IMR-90 (cell line): ENCODE measurements at regions not wholly inside any gene's neighbourhood (a gene's known extent, or its start where the extent isn't known, plus 50 kb on each side); places are given as distances from the start of the nearest gene placed in this dataset.
A peak's percentile ranks its signal among the peaks of the same experiment; 100 is the strongest.

ENCODE experiments used
- ATAC-seq: fragments of 200-7000 bp; cut with Tn5 transposase; 2 replicates; pipeline ENCODE4 v1.9.1; 2020; ENCODE audit warnings: low read depth, mild to moderate bottlenecking, moderate library complexity
- BruUV-seq: library from RNA; stranded (reverse); fragments of 400-500 nt; replicated peaks from 2 replicates; lab custom pipeline; 2021; lab: Mats Ljungman, UMichigan
- CTCF ChIA-PET: fragments of 300-600 bp; formaldehyde crosslinking; extraction: SDS; loops from one replicate; lab custom pipeline; 2021; ENCODE audit warnings: antibody characterized with exemption; lab: Yijun Ruan, JAX
- POLR2A ChIA-PET: fragments of 300-600 bp; sonication (Branson Sonifier 250); formaldehyde crosslinking; loops from one replicate; lab custom pipeline; 2022; ENCODE audit warnings: antibody characterized with exemption; ENCODE audit not compliant: unreplicated experiment; lab: Charles Lee
- DNase-seq: peaks from one replicate; pipeline ENCODE4 v3.0.0; 2013
- H2AFZ ChIP-seq: replicated peaks from 2 replicates; pipeline ENCODE3; 2013; ENCODE audit warnings: low read length, mild to moderate bottlenecking; ENCODE audit not compliant: poor library complexity
- H2AK5ac ChIP-seq: 2 replicates; pipeline ENCODE4 v1.6.1; 2013; ENCODE audit warnings: low read depth, low read length, inconsistent platforms
- H2AK9ac ChIP-seq: replicated peaks from 2 replicates; pipeline ENCODE3; 2013; ENCODE audit warnings: mild to moderate bottlenecking, low read depth, low read length, moderate library complexity; ENCODE audit not compliant: poor library complexity
- H2BK120ac ChIP-seq: 2 replicates; pipeline ENCODE4 v1.6.1; 2013; ENCODE audit warnings: low read depth, low read length, inconsistent platforms
- H2BK15ac ChIP-seq: 3 replicates; pipeline ENCODE4 v1.6.1; 2013; ENCODE audit warnings: low read depth, low read length, inconsistent platforms
- H2BK20ac ChIP-seq: 2 replicates; pipeline ENCODE4 v1.6.1; 2013; ENCODE audit warnings: low read depth, mild to moderate bottlenecking, inconsistent platforms, low read length, moderate library complexity
- H2BK5ac ChIP-seq: 2 replicates; pipeline ENCODE4 v1.6.1; 2013; ENCODE audit warnings: mild to moderate bottlenecking, low read depth, low read length, inconsistent platforms; ENCODE audit not compliant: poor library complexity, severe bottlenecking
- H3K14ac ChIP-seq: replicated peaks from 2 replicates; pipeline ENCODE4 v1.6.1; 2013; ENCODE audit warnings: low read depth, low read length, inconsistent platforms
- H3K18ac ChIP-seq: 2 replicates; pipeline ENCODE4 v1.6.1; 2013; ENCODE audit warnings: low read depth, low read length, control low read depth
- H3K23ac ChIP-seq: 2 replicates; pipeline ENCODE4 v1.6.1; 2013; ENCODE audit warnings: low read depth, low read length, inconsistent platforms
- H3K27ac ChIP-seq: 2 replicates; pipeline ENCODE4 v1.5.1; 2013; ENCODE audit warnings: mild to moderate bottlenecking, control low read depth, low read length; ENCODE audit not compliant: insufficient read depth
- H3K27me3 ChIP-seq: 2 replicates; pipeline ENCODE4 v1.6.1; 2013; ENCODE audit warnings: low read length; ENCODE audit not compliant: control insufficient read depth, insufficient read depth
- H3K36me3 ChIP-seq: 2 replicates; pipeline ENCODE4 v1.6.1; 2013; ENCODE audit warnings: low read length, mixed read lengths; ENCODE audit not compliant: control insufficient read depth, insufficient read depth
- H3K4ac ChIP-seq: 2 replicates; pipeline ENCODE4 v1.6.1; 2013; ENCODE audit warnings: low read depth, low read length, inconsistent platforms
- H3K4me1 ChIP-seq: 2 replicates; pipeline ENCODE4 v1.6.1; 2013; ENCODE audit warnings: low read length, mixed read lengths; ENCODE audit not compliant: control insufficient read depth, insufficient read depth
- H3K4me2 ChIP-seq: 2 replicates; pipeline ENCODE4 v1.6.1; 2013; ENCODE audit warnings: low read depth, mild to moderate bottlenecking, control low read depth, low read length, moderate library complexity
- H3K4me3 ChIP-seq: 2 replicates; pipeline ENCODE4 v1.5.1; 2013; ENCODE audit warnings: low read depth, mild to moderate bottlenecking, control low read depth, low read length, moderate library complexity; ENCODE audit not compliant: insufficient read depth
- H3K56ac ChIP-seq: 2 replicates; pipeline ENCODE4 v1.6.1; 2013; ENCODE audit warnings: low read length, inconsistent platforms; ENCODE audit not compliant: insufficient read depth; ENCODE audit errors: extremely low read depth
- H3K79me1 ChIP-seq, 2 experiments: 2 replicates each; pipeline ENCODE4 v1.6.1; 2013; ENCODE audit warnings: low read length in 2 of 2, inconsistent platforms in 1 of 2, low read depth in 1 of 2
- H3K9ac ChIP-seq: 2 replicates; pipeline ENCODE4 v1.6.1; 2013; ENCODE audit warnings: low read depth, low read length, control low read depth
- H3K9me1 ChIP-seq: 2 replicates; pipeline ENCODE4 v1.6.1; 2013; ENCODE audit warnings: low read length, inconsistent platforms; ENCODE audit not compliant: insufficient read depth
- H3K9me3 ChIP-seq: 2 replicates; pipeline ENCODE4 v1.6.1; 2013; ENCODE audit warnings: low read length; ENCODE audit not compliant: control insufficient read depth, insufficient read depth
- H4K20me1 ChIP-seq: 2 replicates; pipeline ENCODE4 v1.6.1; 2013; ENCODE audit warnings: low read length, inconsistent platforms; ENCODE audit not compliant: insufficient read depth
- H4K5ac ChIP-seq: 2 replicates; pipeline ENCODE4 v1.6.1; 2013; ENCODE audit warnings: mild to moderate bottlenecking, low read depth, low read length, control low read depth
- H4K8ac ChIP-seq, 2 experiments: 2 replicates each; pipeline ENCODE4 v1.6.1; 2013; ENCODE audit warnings: low read depth in 2 of 2, low read length in 2 of 2, control low read depth in 1 of 2, inconsistent platforms in 1 of 2
- H4K91ac ChIP-seq: 2 replicates; pipeline ENCODE4 v1.6.1; 2013; ENCODE audit warnings: low read depth, low read length, inconsistent platforms; ENCODE audit not compliant: insufficient read depth
- BHLHE40 ChIP-seq: fragments of 150-350 bp; IDR thresholded peaks from 2 replicates; pipeline ENCODE4 v1.6.1; 2016; ENCODE audit warnings: mild to moderate bottlenecking, low read depth, low read length
- CHD1 ChIP-seq: IDR thresholded peaks from 2 replicates; pipeline ENCODE4 v1.6.1; 2012; ENCODE audit warnings: low read depth, low read length, improper control_type of control experiment
- MAZ ChIP-seq: IDR thresholded peaks from 2 replicates; pipeline ENCODE4 v1.6.1; 2012; ENCODE audit warnings: low read depth, mild to moderate bottlenecking, low read length, improper control_type of control experiment, moderate library complexity, borderline replicate concordance
- POLR2A ChIP-seq: IDR thresholded peaks from 2 replicates; pipeline ENCODE4 v1.6.1; 2012; ENCODE audit warnings: mild to moderate bottlenecking, low read depth, low read length
- WGBS, 2 experiments: methylation state at CpG; one replicate each; pipeline versions ENCODE4 v1.1.5 to v1.1.7; 2013; ENCODE audit warnings: missing lambda C conversion rate in 2 of 2; ENCODE audit not compliant: insufficient read length in 1 of 2; ENCODE audit errors: extremely low coverage in 2 of 2; 5-methylcytosine and 5-hydroxymethylcytosine counted together
- dilution Hi-C: fragments of 300-500 bp; cut with HindIII; formaldehyde crosslinking; loops from one replicate; pipeline ENCODE4 v1.14.3; 2018; ENCODE audit warnings: low sequenced_read_pairs; ENCODE audit not compliant: unreplicated experiment
- in situ Hi-C: fragments of 300-500 bp; cut with MboI; formaldehyde crosslinking; loops from 3 replicates; pipeline ENCODE4 v1.14.3; 2019; ENCODE audit warnings: low sequenced_read_pairs, inconsistent platforms, mixed read lengths
- intact Hi-C: fragments of 100-400 bp; cut with micrococcal nuclease; formaldehyde crosslinking; loops from 2 replicates; pipeline ENCODE4 v1.10.0; 2022
- TF ChIP-seq, protein P1 (sequence below): conservative IDR thresholded peaks from 2 replicates; pipeline ENCODE4 v1.5.1; 2012; ENCODE audit warnings: mild to moderate bottlenecking, low read depth, low read length, improper control_type of control experiment
- TF ChIP-seq, protein P2 (sequence below): fragments of 150-350 bp; IDR thresholded peaks from 2 replicates; pipeline ENCODE4 v1.6.1; 2017; ENCODE audit warnings: mild to moderate bottlenecking, antibody characterized with exemption, low read length, low read depth

DNA sequence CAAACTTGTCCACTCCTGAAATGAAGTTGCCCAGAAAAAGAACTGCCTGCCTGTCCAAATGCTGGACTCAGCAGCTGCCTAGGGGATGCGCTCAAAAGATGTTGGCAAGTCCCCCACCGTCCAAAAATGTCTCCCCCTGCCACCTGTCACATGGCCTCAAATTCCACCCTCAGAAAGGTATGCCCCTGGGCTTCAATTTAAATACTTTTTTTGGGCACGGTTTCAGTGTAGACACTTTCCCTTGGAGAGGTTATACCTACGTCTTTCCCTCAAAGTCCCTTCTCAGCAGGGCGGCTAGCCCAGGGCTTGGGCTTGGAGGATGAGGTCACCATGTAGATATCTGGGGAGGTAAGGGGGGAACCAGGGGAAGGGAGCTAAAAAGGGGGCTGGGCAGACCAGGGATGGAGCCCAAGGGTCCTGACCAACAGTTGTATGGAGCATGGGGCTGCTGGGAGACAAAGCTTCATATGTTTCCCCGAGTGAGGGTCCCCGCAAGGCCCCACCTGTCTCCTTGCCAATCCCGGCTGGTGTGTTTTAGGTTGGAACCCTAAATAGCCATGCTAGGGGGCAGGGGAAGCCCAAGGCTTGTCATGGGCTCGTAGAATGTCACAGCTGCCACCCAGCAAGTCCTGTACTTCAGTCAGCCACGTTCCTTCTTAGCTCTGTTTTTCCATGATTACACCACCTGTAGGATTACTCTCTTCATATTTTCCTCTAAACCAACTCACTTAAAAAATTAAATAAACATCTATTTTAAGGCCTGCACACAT, 131.2 kb upstream of the TBX3 start (continued):
- TF ChIP-seq CHD1 = no peak

DNA sequence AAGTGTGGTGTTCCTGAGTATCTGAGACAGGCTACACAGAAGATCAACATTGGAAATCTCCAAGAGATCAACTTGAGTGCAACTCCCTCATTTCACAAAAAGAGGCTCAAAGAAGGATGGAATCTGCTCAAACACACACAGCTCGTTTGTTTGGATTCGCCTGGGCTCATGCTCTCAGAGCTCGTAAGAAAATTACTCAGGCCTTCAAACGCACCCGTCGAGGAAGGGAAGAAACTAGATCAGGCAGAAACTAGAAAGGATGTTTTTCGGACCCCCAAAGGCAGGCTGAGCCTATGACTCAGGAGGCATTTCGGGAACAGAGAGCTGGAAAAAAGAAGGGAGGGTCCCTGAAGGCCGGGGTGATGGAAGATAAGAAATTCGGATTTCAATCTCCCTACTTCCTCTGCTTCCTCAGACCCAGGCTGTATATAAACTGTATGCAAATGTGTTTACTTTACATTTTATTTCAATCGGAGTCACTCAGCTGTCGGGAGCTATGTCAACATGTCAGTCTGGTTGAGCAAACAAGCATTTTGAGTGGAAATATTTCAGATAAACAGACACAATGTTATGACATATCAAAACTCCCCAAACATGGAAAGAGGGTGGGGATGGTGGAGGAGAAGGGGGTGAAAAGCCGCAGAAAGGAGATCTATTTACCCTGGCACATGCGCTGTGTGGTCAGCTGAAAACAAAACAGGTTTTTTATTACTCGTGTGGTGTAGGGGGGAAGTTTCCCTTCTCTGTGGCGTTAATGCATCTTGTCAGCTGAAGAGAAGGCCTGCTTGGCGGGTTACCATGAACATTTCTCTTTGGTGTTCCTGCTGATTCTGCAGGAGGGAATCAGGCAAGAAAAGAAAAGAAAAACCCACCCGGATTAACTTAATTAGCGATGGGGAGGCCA, 129.1 kb upstream of the TBX3 start:
- peak overlapping the region; percentile 20; the same call in 2 of the 3 replicates for H2BK15ac ChIP-seq
- no peaks in the 10 kb centered on the region for H4K20me1 ChIP-seq
- H3K4ac ChIP-seq = peak overlapping the region; percentile 82
- peak; percentile 89 for ATAC-seq
- peak overlapping the region; percentile 89 for H2AFZ ChIP-seq
- no TSS peak for BruUV-seq
- POLR2A ChIA-PET = interaction anchor here (0.6 to 1.1 kb wide), 3 partner anchors 126 to 357 kb away, joined by 4 to 5 read pairs (median 5); partner anchors contain the start of gene TBX3
- H3K79me1 ChIP-seq = no peaks in the 10 kb centered on the region
- no peaks in the 10 kb centered on the region for H3K27me3 ChIP-seq
- intact Hi-C loops (loop anchor here (2.0 to 10.0 kb wide), 3 partner anchors 50 to 322 kb away; partner anchors contain the start of gene TBX3), in situ Hi-C loops (no loop called here), dilution Hi-C loops (no loop called here)
- peak overlapping the region; percentile 88 for H3K27ac ChIP-seq
- TF ChIP-seq, protein P1, sequence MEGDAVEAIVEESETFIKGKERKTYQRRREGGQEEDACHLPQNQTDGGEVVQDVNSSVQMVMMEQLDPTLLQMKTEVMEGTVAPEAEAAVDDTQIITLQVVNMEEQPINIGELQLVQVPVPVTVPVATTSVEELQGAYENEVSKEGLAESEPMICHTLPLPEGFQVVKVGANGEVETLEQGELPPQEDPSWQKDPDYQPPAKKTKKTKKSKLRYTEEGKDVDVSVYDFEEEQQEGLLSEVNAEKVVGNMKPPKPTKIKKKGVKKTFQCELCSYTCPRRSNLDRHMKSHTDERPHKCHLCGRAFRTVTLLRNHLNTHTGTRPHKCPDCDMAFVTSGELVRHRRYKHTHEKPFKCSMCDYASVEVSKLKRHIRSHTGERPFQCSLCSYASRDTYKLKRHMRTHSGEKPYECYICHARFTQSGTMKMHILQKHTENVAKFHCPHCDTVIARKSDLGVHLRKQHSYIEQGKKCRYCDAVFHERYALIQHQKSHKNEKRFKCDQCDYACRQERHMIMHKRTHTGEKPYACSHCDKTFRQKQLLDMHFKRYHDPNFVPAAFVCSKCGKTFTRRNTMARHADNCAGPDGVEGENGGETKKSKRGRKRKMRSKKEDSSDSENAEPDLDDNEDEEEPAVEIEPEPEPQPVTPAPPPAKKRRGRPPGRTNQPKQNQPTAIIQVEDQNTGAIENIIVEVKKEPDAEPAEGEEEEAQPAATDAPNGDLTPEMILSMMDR = no peak
- TF ChIP-seq POLR2A (no peak), MAZ (no peak), BHLHE40 (peak; percentile 37; the same call in 1 of the 2 replicates)
- TF ChIP-seq, protein P2, sequence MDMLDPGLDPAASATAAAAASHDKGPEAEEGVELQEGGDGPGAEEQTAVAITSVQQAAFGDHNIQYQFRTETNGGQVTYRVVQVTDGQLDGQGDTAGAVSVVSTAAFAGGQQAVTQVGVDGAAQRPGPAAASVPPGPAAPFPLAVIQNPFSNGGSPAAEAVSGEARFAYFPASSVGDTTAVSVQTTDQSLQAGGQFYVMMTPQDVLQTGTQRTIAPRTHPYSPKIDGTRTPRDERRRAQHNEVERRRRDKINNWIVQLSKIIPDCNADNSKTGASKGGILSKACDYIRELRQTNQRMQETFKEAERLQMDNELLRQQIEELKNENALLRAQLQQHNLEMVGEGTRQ = no peak
- peak overlapping the region; percentile 93 for H2BK120ac ChIP-seq
- H3K4me1 ChIP-seq = peaks cover 4% of the 10 kb centered on the region; the same call in 1 of the 2 replicates
- peak overlapping the region; percentile 83 for H2BK20ac ChIP-seq
- peak overlapping the region; percentile 70 for H3K23ac ChIP-seq
- peak overlapping the region; percentile 83 for H3K56ac ChIP-seq
- peak overlapping the region; percentile 85 for H2BK5ac ChIP-seq
- H3K36me3 ChIP-seq = no peaks in the 10 kb centered on the region
- H4K5ac ChIP-seq = peak overlapping the region; percentile 51
- CTCF ChIA-PET = interaction anchor here (1.2 kb wide), 1 partner anchor 128 kb away, joined by 5 read pairs; the partner anchor contains the start of gene TBX3
- peak overlapping the region; percentile 56 for H3K9ac ChIP-seq
- H3K9me3 ChIP-seq = no peaks in the 10 kb centered on the region
- H2AK9ac ChIP-seq = peak overlapping the region; percentile 66
- peak overlapping the region; percentile 35 for H3K14ac ChIP-seq
- peak overlapping the region; percentile 70 for H3K18ac ChIP-seq
- H3K9me1 ChIP-seq = 0 out of 2 replicates have a peak, but pooled peaks cover 4% of the 10 kb centered on the region
- H2AK5ac ChIP-seq = no peak overlapping the region
- peak; percentile 74 for DNase-seq
- peak overlapping the region; percentile 78 for H3K4me2 ChIP-seq
- peak overlapping the region; percentile 7; the same call in 1 of the 2 replicates for H3K4me3 ChIP-seq
- WGBS, 2 experiments = 0% methylated on average over 7 of the region's 19 CpGs; no CpG with 5 or more reads in 1 of the 2 experiments
- H4K8ac ChIP-seq = peak overlapping the region; percentile 25 to 86
- peak overlapping the region; percentile 82 for H4K91ac ChIP-seq
